Parathyroid adenoma (tissue), 2 donors: ENCODE measurements at regions not wholly inside any gene's neighbourhood (a gene's known extent, or its start where the extent isn't known, plus 50 kb on each side); places are given as distances from the start of the nearest gene placed in this dataset.

Source experiments
- H2AFZ ChIP-seq: fragments of 300-600 bp; sonication (generic); one replicate; pipeline ENCODE4 v1.7.0; 2017; ENCODE audit warnings: antibody characterized with exemption, mild to moderate bottlenecking
- H3K27ac ChIP-seq: fragments of 300-600 bp; sonication (generic); one replicate; pipeline ENCODE4 v1.7.0; 2017
- H3K27me3 ChIP-seq: fragments of 300-600 bp; sonication (generic); one replicate; pipeline ENCODE4 v1.7.0; 2017; ENCODE audit warnings: low read length; ENCODE audit not compliant: control insufficient read depth, insufficient read depth
- H3K36me3 ChIP-seq: fragments of 300-600 bp; sonication (generic); one replicate; pipeline ENCODE4 v1.7.0; 2017; ENCODE audit warnings: low read length; ENCODE audit not compliant: control insufficient read depth, insufficient read depth
- H3K4me1 ChIP-seq: fragments of 300-600 bp; sonication (generic); one replicate; pipeline ENCODE4 v1.7.0; 2017; ENCODE audit warnings: control low read depth
- H3K4me2 ChIP-seq: fragments of 300-600 bp; sonication (generic); one replicate; pipeline ENCODE4 v1.7.0; 2017; ENCODE audit warnings: low read length
- H3K4me3 ChIP-seq: fragments of 300-600 bp; sonication (generic); one replicate; pipeline ENCODE4 v1.7.0; 2017; ENCODE audit warnings: low read depth, low read length
- H3K79me2 ChIP-seq: fragments of 300-600 bp; sonication (generic); one replicate; pipeline ENCODE4 v1.7.0; 2017; ENCODE audit warnings: control low read depth
- H3K9ac ChIP-seq: fragments of 300-600 bp; sonication (generic); one replicate; pipeline ENCODE4 v1.7.0; 2017; ENCODE audit warnings: mild to moderate bottlenecking
- H3K9me3 ChIP-seq: fragments of 300-600 bp; sonication (generic); one replicate; pipeline ENCODE4 v1.7.0; 2017; ENCODE audit warnings: low read length; ENCODE audit not compliant: control insufficient read depth
- TF ChIP-seq, protein P1 (sequence below): fragments of 300-600 bp; sonication (generic); IDR thresholded peaks from one replicate; pipeline ENCODE4 v1.7.0; 2017; ENCODE audit warnings: antibody characterized with exemption, mild to moderate bottlenecking
- donor health status: primary hyperparathyroidism.

DNA sequence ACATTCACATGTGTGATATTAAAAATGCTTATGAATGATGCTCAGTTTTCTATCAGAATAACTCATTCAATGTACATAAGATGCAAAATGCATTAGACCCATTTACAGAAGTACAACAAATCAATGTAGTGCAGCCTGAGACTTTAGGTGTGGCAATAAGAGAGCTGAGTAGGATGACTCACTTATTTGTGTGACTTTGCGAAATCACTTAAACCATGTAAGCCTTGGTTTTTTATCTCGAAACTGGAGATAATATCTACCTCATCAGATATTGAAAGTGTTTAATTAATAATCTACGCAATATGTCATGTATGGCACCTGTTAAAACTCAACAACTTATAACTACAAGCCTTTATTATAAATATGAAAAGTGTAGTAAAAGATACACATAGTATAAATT, 105.7 kb upstream of the LUZP2 start:
- no peak overlapping the region for H3K4me2 ChIP-seq
- no peaks in the 10 kb centered on the region for H3K4me1 ChIP-seq
- no peaks in the 10 kb centered on the region for H3K9me3 ChIP-seq
- H3K79me2 ChIP-seq = no peaks in the 10 kb centered on the region
- no peak overlapping the region for H2AFZ ChIP-seq
- H3K27me3 ChIP-seq = no peaks in the 10 kb centered on the region
- no peak overlapping the region for H3K27ac ChIP-seq
- H3K36me3 ChIP-seq = no peaks in the 10 kb centered on the region
- TF ChIP-seq, protein P1, sequence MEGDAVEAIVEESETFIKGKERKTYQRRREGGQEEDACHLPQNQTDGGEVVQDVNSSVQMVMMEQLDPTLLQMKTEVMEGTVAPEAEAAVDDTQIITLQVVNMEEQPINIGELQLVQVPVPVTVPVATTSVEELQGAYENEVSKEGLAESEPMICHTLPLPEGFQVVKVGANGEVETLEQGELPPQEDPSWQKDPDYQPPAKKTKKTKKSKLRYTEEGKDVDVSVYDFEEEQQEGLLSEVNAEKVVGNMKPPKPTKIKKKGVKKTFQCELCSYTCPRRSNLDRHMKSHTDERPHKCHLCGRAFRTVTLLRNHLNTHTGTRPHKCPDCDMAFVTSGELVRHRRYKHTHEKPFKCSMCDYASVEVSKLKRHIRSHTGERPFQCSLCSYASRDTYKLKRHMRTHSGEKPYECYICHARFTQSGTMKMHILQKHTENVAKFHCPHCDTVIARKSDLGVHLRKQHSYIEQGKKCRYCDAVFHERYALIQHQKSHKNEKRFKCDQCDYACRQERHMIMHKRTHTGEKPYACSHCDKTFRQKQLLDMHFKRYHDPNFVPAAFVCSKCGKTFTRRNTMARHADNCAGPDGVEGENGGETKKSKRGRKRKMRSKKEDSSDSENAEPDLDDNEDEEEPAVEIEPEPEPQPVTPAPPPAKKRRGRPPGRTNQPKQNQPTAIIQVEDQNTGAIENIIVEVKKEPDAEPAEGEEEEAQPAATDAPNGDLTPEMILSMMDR = no peak
- H3K9ac ChIP-seq = no peak overlapping the region
- H3K4me3 ChIP-seq = no peak overlapping the region

DNA sequence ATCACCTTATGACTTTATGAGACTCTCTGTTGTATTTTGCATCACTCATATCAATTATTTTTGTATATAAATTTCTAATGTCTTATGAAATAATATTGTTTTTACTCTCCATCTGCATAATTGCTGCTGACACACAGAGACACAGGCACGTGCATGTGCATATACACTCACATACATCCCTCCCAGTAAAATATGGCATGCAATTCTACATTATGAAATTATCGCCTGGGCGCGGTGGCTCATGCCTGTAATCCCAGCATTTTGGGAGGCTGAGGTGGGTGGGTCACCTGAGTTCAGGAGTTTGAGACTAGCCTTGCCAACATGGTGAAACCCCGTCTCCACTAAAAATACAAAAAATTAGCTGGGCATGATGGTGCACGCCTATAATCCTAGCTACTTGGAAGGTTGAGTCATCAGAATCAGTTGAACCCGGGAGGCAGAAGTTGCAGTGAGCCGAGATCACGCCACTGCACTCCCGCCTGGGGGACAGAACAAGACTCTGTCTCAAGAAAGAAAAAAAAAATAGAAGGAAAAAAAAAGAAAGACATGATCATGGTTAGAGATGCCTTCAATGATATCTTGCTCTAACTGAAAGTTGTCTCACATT, 96.7 kb upstream of the LUZP2 start:
- H3K27ac ChIP-seq = no peak overlapping the region
- no peaks in the 10 kb centered on the region for H3K79me2 ChIP-seq
- no peak overlapping the region for H2AFZ ChIP-seq
- H3K4me2 ChIP-seq = no peak overlapping the region
- H3K4me1 ChIP-seq = no peaks in the 10 kb centered on the region
- H3K36me3 ChIP-seq = no peaks in the 10 kb centered on the region
- H3K4me3 ChIP-seq = no peak overlapping the region
- H3K9me3 ChIP-seq = no peaks in the 10 kb centered on the region
- H3K27me3 ChIP-seq = no peaks in the 10 kb centered on the region
- TF ChIP-seq, protein P1 = no peak
- H3K9ac ChIP-seq = no peak overlapping the region

DNA sequence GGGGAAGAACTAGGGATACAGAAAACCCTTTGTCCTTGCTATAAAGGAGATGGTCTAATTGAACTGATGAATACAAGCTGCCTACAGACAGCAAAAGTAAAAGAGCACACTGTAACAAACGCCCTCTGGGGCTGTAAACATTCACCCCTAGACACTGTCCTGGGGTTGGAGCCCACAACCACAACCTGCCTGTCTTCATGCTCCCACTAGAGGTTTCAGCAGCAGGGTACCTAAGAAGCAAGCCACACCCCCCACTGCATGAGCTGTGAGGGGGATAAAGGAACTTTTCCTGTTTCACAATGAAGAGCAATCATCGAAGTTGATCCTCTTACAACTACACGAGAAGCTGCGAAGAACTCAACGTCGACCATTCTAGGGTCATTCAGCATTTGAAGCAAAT, 90.5 kb upstream of the LUZP2 start:
- no peaks in the 10 kb centered on the region for H3K79me2 ChIP-seq
- no peak overlapping the region for H2AFZ ChIP-seq
- H3K27me3 ChIP-seq = no peaks in the 10 kb centered on the region
- H3K4me3 ChIP-seq = no peak overlapping the region
- H3K36me3 ChIP-seq = no peaks in the 10 kb centered on the region
- H3K9ac ChIP-seq = no peak overlapping the region
- H3K4me2 ChIP-seq = no peak overlapping the region
- TF ChIP-seq, protein P1 = no peak
- H3K4me1 ChIP-seq = no peaks in the 10 kb centered on the region
- no peaks in the 10 kb centered on the region for H3K9me3 ChIP-seq
- no peak overlapping the region for H3K27ac ChIP-seq

DNA sequence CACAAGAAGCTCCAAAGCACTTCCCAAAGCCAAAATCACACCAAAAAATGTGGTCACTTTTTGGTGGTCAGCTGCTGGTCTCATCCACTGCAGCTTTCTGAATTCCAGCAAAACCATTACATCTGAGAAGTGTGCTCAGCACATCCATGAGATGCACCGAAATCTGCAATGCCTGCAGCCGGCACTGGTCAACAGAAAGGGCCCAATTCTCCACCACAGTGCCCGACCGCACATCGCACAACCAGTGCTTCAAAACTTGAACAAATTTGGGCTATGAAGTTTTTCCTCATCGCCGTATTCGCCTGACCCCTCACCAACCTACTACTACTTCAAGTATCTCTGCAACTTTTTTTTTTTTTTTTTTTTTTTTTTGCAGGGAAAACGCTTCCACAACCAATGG, 89.9 kb upstream of the LUZP2 start:
- Histone ChIP-seq H3K4me2 (no peak overlapping the region), H3K36me3 (no peaks in the 10 kb centered on the region), H3K27ac (no peak overlapping the region), H3K9me3 (no peaks in the 10 kb centered on the region), H3K4me3 (no peak overlapping the region), H2AFZ (no peak overlapping the region), H3K4me1 (no peaks in the 10 kb centered on the region), H3K9ac (no peak overlapping the region), H3K79me2 (no peaks in the 10 kb centered on the region), H3K27me3 (no peaks in the 10 kb centered on the region)
- TF ChIP-seq, protein P1 = no peak

DNA sequence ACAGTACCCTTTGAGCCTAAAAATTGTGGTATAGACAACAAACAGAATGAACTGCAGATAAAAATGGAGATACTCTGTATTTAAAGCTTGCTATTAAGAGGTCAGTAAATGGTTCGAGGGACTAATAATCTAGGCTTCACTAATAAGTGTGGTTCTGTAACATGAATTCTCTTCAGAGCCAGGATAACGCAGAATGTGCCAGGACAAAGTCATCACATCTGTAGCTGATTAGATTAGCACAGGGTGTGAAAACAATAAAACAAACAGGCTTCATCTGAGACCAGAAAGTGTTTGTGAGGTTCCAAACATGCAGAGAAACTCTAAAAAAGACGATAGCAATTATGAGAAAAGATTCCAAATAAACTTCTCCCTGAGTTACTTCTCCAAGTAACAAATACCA, 89.1 kb upstream of the LUZP2 start:
- Histone ChIP-seq H2AFZ (no peak overlapping the region), H3K36me3 (no peaks in the 10 kb centered on the region), H3K27ac (no peak overlapping the region), H3K9me3 (no peaks in the 10 kb centered on the region), H3K9ac (no peak overlapping the region), H3K79me2 (no peaks in the 10 kb centered on the region), H3K4me3 (no peak overlapping the region), H3K4me2 (no peak overlapping the region), H3K4me1 (no peaks in the 10 kb centered on the region), H3K27me3 (no peaks in the 10 kb centered on the region)
- TF ChIP-seq, protein P1 = no peak
